HG03457 (cell line): ENCODE measurements at regions not wholly inside any gene's neighbourhood (a gene's known extent, or its start where the extent isn't known, plus 50 kb on each side); places are given as distances from the start of the nearest gene placed in this dataset.

Experiments used
- ATAC-seq: cut with Tn5 transposase; IDR thresholded peaks from one replicate; pipeline ENCODE4 v1.9.1; 2021; ENCODE audit warnings: moderate number of reproducible peaks; ENCODE audit not compliant: unreplicated experiment

DNA sequence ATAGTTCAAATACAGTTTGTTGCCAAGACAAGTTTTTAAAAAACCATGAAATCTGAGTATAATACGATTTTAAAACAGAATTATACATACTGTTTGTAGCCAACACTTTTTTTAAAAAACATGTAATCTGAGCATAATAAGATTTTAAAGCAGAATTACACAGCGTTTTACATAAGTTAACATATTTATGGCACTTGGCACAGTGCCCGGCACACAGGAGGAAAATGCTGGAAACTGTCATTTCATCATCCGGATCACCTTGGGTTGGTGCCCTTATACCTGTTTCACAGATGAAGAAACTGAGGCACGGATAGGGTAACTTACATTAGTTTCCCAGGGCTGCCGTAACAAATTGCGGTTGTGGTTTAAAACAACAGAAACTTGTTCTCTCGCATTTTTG is 193.0 kb downstream of the BMP7 start:
- ATAC-seq = no peak

DNA sequence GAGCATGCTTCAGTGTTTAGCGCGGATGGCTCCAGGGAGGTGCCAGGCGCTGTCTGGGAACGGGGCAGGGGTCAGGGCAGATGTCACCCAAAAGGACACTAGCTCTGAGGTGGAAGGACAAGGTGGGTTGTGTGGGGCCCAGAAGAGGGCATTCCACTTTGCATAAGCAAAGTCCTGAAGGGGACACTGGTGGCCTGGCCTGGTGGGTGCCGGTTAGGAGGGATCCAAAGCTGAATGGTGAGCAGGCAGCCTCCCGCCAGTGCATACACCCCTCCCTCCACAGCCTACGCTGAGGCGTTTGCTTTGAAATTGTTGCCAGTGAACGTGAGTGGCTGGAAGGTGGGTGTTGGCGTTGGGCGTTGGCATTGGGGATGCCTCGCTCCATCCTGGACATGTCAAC is 192.1 kb downstream of the BMP7 start:
- ATAC-seq = no peak

DNA sequence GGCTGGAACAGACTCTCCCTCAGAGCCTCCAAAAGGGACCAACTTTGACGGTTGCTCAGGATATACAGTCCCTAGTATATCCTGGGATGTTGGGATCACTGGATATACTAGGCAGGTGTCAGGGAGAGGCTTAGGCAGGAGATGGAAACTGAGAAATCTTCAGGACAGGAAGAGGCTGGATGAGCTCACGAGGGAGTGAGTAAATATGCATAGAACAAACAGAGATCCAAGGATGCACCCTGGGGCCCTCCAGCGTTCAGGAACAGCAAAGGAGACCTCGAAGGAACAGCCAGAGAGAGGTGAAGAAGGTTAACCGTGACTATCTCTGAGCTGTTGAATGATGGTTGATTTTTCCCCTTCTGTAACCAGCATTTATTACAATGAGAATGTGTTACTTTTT is 191.3 kb downstream of the BMP7 start:
- no peak for ATAC-seq

DNA sequence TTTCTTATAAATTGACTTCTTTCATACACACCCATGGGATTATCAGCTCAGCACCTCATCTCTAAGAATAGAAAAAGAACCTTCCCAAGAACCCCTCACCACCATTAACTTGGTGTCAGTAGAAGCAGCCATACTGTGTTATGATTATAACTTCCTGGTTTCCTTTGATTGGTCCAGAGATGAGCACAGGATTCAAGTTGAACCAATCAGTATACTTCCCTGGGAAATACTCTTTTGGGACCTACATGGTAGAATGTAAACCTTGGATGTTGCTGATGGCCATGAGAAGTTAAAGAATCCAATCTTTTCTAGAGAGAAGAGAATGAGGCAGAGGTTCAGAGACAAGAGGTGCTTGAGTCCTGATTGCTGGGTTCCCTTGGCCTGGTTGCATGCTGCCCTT is 190.8 kb downstream of the BMP7 start:
- no peak for ATAC-seq

DNA sequence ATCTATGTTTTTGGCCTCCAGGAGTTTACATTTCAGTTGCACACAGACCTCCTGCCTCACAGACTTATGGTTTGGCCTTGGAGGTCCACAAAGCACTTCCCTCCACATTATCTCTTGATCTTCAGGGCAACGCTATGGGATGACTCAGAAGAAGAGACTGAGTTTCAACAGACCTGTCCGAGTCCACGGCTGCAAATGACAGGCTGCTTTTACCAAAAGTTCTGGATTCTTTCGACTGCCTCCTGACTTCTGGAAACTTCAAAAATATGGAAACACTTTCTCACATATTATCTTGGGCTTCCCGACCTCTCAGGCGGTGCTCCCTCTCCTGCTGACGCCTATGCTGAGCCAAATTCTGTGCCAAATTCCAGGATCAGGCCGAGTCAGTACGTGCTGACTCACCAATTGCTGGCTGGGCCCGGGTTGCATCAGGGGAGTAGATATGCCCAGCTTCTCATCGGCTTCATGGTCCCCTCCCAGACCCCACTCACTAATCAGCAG is 190.2 kb downstream of the BMP7 start:
- ATAC-seq = no peak

DNA sequence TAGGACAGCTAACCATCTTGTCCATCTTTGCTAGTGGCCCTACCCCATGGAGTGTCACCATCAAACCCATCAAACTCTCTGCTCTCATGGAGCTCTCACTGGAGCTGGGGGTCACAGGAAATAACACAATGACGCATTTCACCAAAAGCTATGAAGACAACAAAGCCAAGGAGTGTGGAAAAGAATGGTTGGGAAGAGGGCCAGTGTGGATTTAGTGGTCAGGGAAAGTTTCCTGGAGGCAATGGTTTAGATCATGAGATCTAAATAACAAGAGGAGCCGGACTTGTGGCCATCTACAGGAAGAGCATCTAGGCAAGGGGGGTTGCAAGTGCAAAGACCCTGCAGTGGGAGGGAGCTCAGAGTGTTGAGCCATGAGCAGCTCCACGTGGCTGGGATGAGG is 189.5 kb downstream of the BMP7 start:
- ATAC-seq = no peak

DNA sequence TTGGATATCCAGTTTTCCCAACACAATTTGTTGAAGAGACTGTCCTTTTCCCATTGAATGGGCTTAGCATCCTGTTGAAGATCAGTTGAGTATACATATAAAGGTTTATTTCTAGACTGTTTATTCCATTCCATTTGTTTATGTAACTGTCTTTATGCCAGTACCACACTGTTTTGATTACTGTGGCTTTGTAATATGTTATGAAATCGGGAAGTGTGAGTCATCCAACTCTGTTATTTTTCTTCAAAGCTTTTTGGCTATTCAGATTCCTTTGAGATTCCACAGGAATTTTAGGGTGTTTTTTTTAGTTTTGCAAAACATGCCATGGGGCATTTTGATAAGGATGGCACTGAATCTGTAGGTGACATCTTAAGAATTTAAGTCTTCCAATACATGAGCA is 188.3 kb downstream of the BMP7 start:
- ATAC-seq = no peak

DNA sequence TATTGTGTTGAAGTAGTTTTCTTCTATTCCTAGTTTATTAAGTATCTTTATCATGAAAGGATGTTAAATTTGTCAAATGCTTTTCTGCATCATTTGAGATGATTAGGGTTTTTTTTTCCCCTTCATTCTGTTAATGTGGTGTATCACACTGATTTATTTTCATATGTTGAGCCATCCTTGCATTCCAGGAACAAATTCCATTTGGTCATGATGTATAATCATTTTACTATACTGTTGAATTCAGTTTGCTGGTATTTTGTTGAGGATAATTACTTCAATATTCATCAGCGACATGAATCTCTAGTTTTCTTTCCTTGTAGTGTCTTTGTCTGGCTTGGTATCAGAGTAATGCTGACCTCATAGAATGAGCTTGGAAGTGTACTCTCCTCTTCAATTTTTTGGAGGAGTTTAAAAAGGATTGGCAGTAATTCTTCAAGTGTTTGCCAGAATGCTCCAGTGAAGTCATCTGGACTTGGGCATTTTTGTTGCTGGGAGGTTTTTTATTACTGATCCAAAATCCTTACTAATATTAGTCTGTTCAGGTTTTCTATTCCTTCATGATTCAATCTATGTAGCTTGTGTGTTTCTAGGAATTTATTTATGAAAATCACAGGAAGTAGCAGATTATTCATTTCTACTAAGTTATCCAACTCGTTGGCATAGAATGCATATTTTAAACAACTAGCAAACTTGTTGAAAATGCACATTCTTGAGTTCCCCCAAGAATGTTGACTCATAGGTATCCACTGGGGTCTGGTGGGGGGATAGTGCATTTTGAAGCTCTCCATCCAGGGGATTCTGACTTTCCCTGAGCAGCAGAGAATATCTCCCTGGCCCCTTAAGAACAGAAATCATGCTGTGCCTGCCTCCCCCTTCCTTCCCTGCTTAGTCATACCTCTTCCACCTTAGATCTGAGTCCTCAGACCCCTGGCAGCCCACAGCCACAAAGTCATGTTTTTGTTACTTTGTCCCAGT is 187.1 kb downstream of the BMP7 start:
- no peak for ATAC-seq

DNA sequence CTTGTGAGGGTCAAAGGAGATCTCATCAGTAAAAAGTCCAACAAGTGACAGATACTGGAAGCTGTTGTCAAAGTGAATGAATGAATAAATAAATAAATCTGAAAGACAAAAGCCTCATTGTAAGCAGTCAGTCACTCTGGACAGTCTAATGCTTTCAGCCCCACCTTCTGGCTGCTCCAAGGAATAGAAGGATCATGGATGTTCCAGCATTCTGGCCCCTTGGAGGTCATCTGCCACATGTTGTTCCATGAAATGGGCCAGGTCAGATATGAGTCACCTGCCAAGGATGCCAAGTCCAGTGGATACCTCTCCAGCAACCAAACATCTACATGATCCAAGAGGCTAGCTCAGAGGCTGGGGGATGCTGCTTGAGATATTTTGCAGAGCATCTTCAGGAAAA is 185.6 kb downstream of the BMP7 start:
- no peak for ATAC-seq

DNA sequence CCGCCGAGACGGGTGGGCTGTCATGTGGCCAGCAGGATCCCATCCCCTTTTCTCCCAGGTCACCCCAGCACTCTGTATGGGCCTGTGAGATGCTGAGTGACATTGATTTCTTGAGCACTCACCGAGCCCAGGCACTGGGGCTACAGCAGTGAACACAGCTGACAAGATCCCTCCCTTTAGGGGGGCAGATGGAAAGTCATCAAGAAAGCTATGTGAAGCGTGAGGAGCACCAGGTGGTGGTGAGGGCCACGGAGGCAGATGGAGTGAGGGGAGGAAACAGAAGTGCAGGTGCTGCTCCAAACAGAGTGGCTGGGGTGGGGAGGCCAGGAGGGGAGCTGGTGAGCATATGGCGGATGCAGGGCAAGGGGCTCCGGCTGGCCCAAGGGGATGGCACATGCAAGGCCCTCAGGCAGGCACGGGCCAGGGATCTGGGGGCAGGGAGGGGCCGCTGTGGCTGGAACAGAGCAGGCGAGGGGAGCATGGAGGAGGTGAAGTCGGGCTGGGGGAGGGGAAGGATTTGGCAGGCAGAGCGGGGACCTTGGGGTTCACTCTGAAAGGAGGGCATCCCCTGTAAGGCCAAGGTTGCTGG is 184.0 kb downstream of the BMP7 start:
- no peak for ATAC-seq

DNA sequence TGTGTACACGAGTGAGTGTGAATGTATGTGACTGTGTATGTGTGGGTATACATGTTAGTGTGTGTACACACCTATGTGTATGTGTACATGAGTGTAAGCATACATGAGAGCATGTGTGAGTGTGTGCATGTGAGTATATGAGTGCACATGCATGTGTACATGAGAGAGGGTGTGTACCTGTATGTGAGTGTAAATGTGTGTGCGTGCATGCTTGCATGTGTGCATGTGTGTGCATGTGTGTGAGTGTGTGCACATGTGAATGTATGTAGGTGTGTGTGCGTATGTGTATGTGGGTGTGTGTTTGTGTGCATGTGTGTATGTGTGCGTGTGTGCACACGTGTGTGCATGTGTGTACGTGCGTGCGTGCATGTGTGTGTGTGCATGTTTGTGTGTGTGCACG is 183.4 kb downstream of the BMP7 start:
- no peak for ATAC-seq

DNA sequence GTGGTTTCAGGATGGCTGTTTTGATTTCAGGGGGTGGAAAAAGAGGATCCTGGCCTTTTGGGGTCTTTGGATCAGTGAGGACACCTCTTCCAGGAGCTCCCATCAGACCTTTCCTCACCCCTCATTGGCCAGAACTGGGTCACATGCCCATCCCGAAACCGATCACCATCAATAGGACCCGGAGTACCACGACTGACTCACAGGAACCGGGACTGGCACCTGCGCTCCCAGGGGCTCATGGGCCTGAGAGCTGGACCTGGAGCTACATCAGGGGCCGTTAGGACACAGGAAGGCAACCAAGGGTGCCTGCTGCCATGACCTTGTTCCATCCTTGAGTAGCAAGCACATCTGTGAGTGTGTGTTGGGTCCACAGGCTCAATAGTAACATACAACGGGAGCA is 180.4 kb downstream of the BMP7 start:
- no peak for ATAC-seq

DNA sequence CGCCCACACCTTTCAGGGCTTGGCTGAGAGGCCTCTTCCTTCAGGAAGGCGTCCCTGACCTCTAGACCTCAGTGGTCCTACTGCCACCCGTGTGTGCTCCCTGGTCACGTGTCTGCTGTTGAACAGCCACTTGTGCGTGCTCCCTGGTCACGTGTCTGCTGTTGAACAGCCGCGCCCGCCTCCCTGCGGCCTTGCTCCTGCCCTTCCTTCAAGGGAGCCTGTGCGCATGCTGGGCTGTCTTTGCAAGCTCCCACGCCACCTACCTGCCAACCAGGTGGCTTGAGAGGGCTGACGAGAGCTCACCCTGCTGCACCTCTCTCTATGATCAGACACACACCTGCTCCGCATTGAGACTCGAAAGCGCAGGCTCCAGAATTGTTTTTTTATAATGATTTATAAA is 179.3 kb downstream of the BMP7 start:
- no peak for ATAC-seq

DNA sequence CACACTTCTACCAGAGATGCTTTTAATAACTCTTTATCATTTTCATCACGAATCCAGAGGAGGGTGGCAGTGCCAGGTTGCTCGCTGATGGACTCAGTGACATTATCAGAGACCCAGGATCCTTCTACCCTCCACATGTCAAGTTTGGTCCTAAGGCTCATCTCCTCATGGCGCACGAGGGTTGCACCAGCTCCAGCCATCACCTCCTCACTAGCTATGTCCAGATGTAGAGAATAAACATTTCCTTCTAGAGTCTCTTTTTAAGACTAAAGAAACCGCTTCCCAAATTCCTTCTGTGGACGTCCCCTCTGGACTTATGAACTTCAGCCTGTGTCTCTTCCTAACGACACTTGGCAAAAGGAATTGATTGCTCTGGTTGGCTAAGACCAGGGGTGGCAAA is 178.7 kb downstream of the BMP7 start:
- no peak for ATAC-seq

DNA sequence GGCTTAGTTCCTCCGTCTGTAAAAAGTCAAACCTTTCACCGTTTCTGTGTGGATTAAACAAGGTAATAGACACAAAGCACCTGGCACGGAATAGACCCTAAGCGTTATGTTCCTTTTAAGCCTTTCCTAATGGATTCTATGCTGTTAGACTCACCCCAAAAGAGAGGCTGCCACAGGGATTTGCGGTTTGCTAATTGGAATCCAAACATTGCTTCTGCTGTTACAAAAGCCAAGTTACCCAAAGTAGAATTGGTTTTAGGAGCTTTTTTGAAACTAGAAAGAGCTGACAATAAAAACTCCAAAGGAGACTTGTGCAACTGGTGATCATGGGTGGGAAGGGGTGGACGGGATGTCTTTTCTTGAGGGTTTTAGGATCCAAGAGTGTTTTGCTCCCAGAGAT is 178.0 kb downstream of the BMP7 start:
- ATAC-seq = no peak

DNA sequence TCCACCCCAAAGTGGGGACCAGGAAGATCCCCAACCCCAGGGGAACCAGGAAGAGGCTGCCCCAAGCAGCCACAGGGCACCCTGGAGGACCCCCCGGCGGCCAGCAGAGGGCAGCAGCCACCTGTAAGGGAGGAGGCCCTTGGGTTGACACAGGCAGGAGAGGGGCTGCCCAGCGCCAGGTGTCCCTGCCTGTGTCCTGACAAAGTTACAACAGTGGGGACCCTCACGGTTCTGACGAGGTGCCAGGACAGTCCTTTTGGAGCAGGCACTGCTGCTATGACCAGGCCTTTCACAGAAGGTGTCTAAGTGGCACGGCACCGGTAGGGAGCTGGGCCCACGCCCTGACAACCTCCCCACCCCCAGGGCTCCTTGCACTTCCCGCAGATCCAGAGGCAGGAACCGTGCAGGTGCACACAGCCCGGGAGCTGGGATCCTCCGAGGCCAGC is 176.7 kb downstream of the BMP7 start:
- ATAC-seq = peak; percentile 62

DNA sequence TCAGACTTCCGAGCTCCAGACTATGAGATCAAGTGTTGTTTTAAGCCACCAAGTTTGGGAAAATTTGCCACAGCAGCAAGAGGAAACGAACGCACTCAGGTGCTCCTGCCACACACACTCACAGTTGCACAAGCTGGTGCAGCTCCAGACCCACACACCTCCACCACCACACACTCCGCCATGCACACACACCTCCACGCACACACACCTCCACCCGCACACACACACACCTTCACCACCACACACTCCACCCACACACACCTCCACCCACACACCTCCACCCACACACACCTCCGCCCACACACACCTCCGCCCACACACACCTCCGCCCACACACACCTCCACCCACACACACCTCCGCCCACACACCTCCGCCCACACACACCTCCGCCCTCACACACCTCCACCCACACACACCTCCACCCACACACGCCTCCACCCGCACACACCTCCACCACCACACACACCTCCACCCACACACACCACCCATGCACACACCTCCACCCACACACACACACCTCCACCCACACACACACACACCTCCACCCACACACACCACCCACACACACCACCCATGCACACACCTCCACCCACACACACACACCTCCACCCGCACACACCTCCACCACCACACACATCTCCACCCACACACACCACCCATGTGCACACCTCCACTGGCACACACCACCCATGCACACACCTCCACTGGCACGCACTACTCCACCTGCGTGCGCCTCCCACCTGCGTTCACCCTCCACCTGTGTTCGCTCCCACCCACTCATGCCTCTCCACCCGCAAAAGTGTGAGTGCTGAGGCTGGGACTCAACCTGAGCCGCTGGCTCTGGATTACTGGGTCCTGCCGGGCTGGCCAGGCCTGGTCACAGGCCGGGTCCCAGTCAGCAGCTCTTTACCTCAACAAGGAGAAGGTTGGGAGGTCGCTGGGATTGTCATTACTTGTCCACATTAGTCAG is 175.6 kb downstream of the BMP7 start:
- no peak for ATAC-seq

DNA sequence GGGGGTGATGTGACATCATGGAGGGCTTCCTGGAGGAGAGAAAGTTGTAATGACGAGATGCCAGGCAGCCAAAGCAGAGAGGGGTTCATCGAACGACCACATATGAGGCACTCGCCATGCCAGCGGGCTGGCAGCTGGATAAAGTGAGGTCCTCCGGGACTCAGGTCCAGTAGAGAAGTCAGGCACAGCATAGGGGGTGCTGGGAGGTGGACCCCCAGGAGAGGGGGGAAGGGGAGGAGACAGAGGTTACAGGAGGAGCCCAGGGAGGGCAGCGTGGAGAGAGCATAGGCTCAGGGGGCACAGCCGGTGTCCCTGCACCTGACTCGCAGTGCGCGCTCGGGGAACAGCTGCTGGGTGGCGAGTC is 174.7 kb downstream of the BMP7 start:
- ATAC-seq = no peak

DNA sequence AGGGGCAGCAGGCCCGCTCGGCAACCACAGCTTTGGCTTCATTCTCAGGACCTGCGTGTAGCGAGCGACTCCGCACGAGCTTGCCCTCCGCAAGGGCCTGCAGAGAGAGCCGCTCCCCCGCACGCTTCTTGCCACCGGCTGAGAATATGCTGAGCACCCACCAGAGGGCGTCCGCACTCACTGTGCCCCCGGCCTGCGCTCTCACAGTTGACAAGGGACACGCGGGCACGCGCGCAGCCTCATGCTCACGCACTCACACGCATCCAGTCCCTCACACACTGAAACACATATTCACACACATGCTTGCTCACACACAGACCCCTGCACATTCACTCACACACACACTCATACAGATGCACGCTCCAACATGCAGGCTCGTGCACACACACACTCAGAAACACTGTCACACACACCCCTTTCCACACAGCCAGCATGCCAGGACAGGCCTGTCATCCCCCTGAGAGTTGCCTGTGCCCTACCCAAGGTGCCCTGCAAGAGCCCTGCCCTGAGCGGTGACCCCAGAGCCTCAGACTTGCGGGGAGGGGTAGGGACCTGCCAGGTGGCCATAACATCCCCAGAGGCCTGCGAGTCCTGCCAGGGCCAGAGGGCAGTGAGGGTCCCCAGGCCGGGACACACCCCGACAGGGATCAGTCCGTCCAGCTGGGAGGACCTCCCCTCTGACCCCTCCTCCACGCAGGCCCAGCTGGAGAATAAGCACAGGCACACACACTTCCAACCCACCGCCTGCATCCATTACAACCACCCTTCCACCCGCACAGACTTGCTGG is 174.1 kb downstream of the BMP7 start:
- no peak for ATAC-seq

DNA sequence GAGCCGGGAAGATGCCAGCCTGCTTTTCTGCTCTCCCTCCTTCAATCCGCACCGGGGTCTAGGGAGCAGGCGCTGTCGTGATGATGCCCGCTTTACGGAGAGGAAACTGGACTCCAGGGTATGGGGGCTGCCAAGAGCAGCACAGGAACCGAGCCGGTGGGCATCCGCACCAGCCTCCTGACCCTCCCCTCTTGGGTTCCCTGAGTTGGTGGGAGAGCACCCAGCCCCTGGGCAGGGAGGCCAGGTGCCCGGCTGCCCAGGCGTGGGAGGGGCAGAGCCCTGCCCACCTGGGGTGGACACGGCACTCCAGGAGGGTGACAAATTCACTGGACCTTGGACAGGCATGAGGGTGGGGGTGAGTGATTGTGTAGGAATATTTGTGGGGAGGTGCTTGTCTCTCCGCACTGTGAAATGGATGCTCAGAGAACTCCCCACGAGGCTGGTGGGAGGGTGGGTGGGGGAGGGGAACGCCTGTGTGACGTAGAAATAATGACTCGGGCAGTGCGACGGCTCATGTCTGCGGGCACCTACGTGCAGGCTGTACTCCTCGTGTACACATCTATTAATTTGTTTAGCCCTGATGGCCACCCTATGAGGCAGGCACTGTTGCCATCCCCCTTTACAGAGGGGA is 173.4 kb downstream of the BMP7 start:
- ATAC-seq = no peak
